MM.1S (cell line): ENCODE measurements at regions not wholly inside any gene's neighbourhood (a gene's known extent, or its start where the extent isn't known, plus 50 kb on each side); places are given as distances from the start of the nearest gene placed in this dataset.

ENCODE experiments used
- EZH2 ChIP-seq: fragments of 300-600 bp; sonication (generic); optimal IDR thresholded peaks from 2 replicates; pipeline ENCODE3; 2017; ENCODE audit warnings: low read depth, mild to moderate bottlenecking, antibody characterized with exemption, low read length, mixed read lengths
- EZH2phosphoT487 ChIP-seq: fragments of 300-600 bp; sonication (generic); IDR thresholded peaks from 2 replicates; pipeline ENCODE4 v1.6.1; 2018; ENCODE audit warnings: antibody characterized with exemption, low read length
- TF ChIP-seq, protein P1 (sequence below): fragments of 300-600 bp; sonication (generic); IDR thresholded peaks from 2 replicates; pipeline ENCODE4 v1.5.1; 2016; ENCODE audit warnings: antibody characterized with exemption, low read length, mixed read lengths

DNA sequence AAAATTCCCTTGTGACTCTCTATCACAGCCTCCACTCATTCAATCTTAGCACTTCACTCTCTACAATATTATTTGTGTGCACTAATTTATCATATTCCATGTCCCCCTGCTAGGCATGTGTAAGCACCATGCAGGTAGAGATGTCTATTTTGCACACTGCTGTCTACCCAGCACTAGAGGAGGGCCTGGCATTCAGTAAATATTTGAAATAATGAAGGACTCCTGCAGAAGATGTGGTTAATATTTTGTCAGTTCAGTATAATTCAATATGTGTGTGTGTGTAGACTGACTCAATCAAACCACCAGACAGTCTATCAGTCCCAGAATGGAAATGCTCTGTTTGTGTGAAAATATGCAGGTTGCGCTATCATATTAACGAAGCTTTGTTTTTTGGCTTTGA, 313.6 kb upstream of the CDH6 start:
- no peak for TF ChIP-seq EZH2phosphoT487
- TF ChIP-seq, protein P1, sequence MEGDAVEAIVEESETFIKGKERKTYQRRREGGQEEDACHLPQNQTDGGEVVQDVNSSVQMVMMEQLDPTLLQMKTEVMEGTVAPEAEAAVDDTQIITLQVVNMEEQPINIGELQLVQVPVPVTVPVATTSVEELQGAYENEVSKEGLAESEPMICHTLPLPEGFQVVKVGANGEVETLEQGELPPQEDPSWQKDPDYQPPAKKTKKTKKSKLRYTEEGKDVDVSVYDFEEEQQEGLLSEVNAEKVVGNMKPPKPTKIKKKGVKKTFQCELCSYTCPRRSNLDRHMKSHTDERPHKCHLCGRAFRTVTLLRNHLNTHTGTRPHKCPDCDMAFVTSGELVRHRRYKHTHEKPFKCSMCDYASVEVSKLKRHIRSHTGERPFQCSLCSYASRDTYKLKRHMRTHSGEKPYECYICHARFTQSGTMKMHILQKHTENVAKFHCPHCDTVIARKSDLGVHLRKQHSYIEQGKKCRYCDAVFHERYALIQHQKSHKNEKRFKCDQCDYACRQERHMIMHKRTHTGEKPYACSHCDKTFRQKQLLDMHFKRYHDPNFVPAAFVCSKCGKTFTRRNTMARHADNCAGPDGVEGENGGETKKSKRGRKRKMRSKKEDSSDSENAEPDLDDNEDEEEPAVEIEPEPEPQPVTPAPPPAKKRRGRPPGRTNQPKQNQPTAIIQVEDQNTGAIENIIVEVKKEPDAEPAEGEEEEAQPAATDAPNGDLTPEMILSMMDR = no peak
- TF ChIP-seq EZH2 = no peak
